K562 (cell line): ENCODE measurements at regions not wholly inside any gene's neighbourhood (a gene's known extent, or its start where the extent isn't known, plus 50 kb on each side); places are given as distances from the start of the nearest gene placed in this dataset.

Source experiments
- AFF1 ChIP-seq, 2 experiments: fragments of 450-650 bp; IDR thresholded peaks; 2 replicates each; pipeline ENCODE4 v1.6.1; 2018; ENCODE audit warnings: mild to moderate bottlenecking in 2 of 2, low read depth in 1 of 2; ENCODE audit not compliant: partially characterized antibody in 2 of 2
- ETV5 ChIP-seq: sonication (generic); formaldehyde crosslinking; IDR thresholded peaks from 2 replicates; pipeline ENCODE4 v1.4.0; 2020; ENCODE audit warnings: low read depth, mild to moderate bottlenecking, missing genetic modification reagents
- HCFC1 ChIP-seq: IDR thresholded peaks from 2 replicates; pipeline ENCODE4 v1.6.1; 2012; ENCODE audit warnings: low read depth, low read length, improper control_type of control experiment
- HMBOX1 ChIP-seq: sonication (generic); IDR thresholded peaks from 2 replicates; pipeline ENCODE4 v1.6.1; 2016
- ILK ChIP-seq: fragments of 450-650 bp; IDR thresholded peaks from 2 replicates; pipeline ENCODE4 v1.6.1; 2016; ENCODE audit warnings: missing genetic modification characterization, low read depth, mild to moderate bottlenecking, missing compliant biosample characterization, moderate library complexity, borderline replicate concordance
- MECOM ChIP-seq: fragments of 250-450 bp; sonication (Bioruptor Pico); IDR thresholded peaks from 2 replicates; pipeline ENCODE4 v1.8.0; 2022; ENCODE audit warnings: inconsistent platforms
- MTA1 ChIP-seq: fragments of 450-650 bp; IDR thresholded peaks from 2 replicates; pipeline ENCODE4 v1.6.1; 2017; ENCODE audit warnings: borderline replicate concordance
- NFRKB ChIP-seq: fragments of 450-650 bp; IDR thresholded peaks from 2 replicates; pipeline ENCODE4 v1.6.1; 2016; ENCODE audit warnings: low read depth
- NR2C2 ChIP-seq, 2 experiments: fragments of 200-800 bp in 1 of 2; sonication (Bioruptor generic) in 1 of 2; sonication (generic) in 1 of 2; formaldehyde crosslinking in 1 of 2; IDR thresholded peaks; 2 replicates each; pipeline versions ENCODE4 v1.6.1 to v1.8.0; 2016 to 2022; ENCODE audit warnings: mild to moderate bottlenecking in 1 of 2, missing compliant biosample characterization in 1 of 2, missing genetic modification characterization in 1 of 2, missing genetic modification reagents in 1 of 2
- RHOXF2B ChIP-seq: fragments of 250-450 bp; sonication (Bioruptor Pico); conservative IDR thresholded peaks from 2 replicates; pipeline ENCODE4 v1.5.1; 2021
- THRB ChIP-seq: fragments of 450-650 bp; formaldehyde crosslinking; conservative IDR thresholded peaks from 2 replicates; pipeline ENCODE4 v1.4.0; 2022; ENCODE audit warnings: mild to moderate bottlenecking, missing genetic modification characterization
- ZNF175 ChIP-seq: fragments of 200-800 bp; sonication (Bioruptor generic); IDR thresholded peaks from 2 replicates; pipeline ENCODE4 v1.6.1; 2016; ENCODE audit warnings: low read depth, mild to moderate bottlenecking, missing genetic modification characterization, missing compliant biosample characterization
- ZNF740 ChIP-seq, 3 experiments: fragments of 200-800 bp in 1 of 3; sonication (Bioruptor generic) in 1 of 3; sonication (generic) in 1 of 3; formaldehyde crosslinking in 1 of 3; IDR thresholded peaks; 2 replicates each; pipeline versions ENCODE4 v1.6.1 to v1.8.0; 2016 to 2022; ENCODE audit warnings: mild to moderate bottlenecking in 2 of 3, missing compliant biosample characterization in 2 of 3, missing genetic modification characterization in 2 of 3, missing genetic modification reagents in 1 of 3

GRCh38 chr1:208516780-208517179, 272.6 kb upstream of the PLXNA2 start (continued):
- no peak for TF ChIP-seq ZNF175 (CRISPR knock-in tag)
- no peak for TF ChIP-seq THRB
- TF ChIP-seq RHOXF2B (CRISPR knock-in tag), result no peak
- no peak for TF ChIP-seq MECOM
- TF ChIP-seq NFRKB, result no peak
- no peak for TF ChIP-seq ZNF740 (CRISPR knock-in tag; IDR thresholded peaks at IDR 0.05)
- TF ChIP-seq ZNF740 (tag; IDR thresholded peaks at IDR 0.05), result no peak
- no peak for TF ChIP-seq NR2C2 (CRISPR knock-in tag; IDR thresholded peaks at IDR 0.05)
- no peak for TF ChIP-seq NR2C2 (tag; IDR thresholded peaks at IDR 0.05)
- no peak for TF ChIP-seq ETV5 (CRISPR knock-in tag)
- TF ChIP-seq HMBOX1, result no peak
- TF ChIP-seq ILK, result no peak
- no peak for TF ChIP-seq AFF1 (IDR thresholded peaks at IDR 0.05; ENCODE audit: low read depth in 1 of 2, partially characterized antibody in 2 of 2)
- TF ChIP-seq HCFC1, result no peak
- TF ChIP-seq MTA1, result no peak
